ENCODE measurements at regions not wholly inside any gene's neighbourhood (a gene's known extent, or its start where the extent isn't known, plus 50 kb on each side); places are given as distances from the start of the nearest gene placed in this dataset.
A peak's percentile ranks its signal among the peaks of the same experiment; 100 is the strongest.

DNA sequence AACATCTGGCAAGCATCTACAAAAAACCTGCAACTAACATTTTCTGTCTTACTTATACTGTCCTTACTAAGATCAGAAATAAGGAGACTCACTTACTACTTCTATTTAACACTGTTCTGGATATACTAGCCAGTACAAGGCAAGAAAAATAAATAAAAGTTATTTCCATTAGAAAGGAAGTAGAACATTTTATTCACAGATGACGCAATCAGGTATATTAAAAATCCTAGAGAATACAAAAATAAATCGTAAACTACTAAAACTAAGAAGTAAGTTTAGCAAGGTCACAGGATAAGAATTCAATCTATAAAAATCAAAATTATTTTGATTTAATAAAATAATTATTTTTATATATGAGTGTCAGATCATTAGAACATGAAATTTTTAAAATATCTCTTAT is 264.6 kb downstream of the BARHL2 start:
- H3K79me2 ChIP-seq (ENCODE audit: low read length): no peaks in the 10 kb centered on the region
- no peak overlapping the region for H2AFZ ChIP-seq (ENCODE audit: low read depth, low read length)
- H3K4me1 ChIP-seq (ENCODE audit: low read length): no peaks in the 10 kb centered on the region
- H3K4me3 ChIP-seq (ENCODE audit: low read length): no peak overlapping the region
- TF ChIP-seq, protein P1, sequence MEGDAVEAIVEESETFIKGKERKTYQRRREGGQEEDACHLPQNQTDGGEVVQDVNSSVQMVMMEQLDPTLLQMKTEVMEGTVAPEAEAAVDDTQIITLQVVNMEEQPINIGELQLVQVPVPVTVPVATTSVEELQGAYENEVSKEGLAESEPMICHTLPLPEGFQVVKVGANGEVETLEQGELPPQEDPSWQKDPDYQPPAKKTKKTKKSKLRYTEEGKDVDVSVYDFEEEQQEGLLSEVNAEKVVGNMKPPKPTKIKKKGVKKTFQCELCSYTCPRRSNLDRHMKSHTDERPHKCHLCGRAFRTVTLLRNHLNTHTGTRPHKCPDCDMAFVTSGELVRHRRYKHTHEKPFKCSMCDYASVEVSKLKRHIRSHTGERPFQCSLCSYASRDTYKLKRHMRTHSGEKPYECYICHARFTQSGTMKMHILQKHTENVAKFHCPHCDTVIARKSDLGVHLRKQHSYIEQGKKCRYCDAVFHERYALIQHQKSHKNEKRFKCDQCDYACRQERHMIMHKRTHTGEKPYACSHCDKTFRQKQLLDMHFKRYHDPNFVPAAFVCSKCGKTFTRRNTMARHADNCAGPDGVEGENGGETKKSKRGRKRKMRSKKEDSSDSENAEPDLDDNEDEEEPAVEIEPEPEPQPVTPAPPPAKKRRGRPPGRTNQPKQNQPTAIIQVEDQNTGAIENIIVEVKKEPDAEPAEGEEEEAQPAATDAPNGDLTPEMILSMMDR (IDR thresholded peaks at IDR 0.05; ENCODE audit: low read depth, low read length): no peak
- TF ChIP-seq EZH2phosphoT487 (IDR thresholded peaks at IDR 0.05; ENCODE audit: low read depth): no peak
- H3K27me3 ChIP-seq (ENCODE audit: low read depth, low read length): no peaks in the 10 kb centered on the region
- no peaks in the 10 kb centered on the region for H3K9me3 ChIP-seq (ENCODE audit: insufficient read depth, low read length)
- H3K36me3 ChIP-seq (replicated peaks; ENCODE audit: low read depth, low read length): no peaks in the 10 kb centered on the region
- no peak overlapping the region for H3K27ac ChIP-seq (ENCODE audit: low read length)
- no peak overlapping the region for H3K9ac ChIP-seq (ENCODE audit: low read length)
- H4K20me1 ChIP-seq (ENCODE audit: insufficient read depth, low read length): no peaks in the 10 kb centered on the region
- H3K4me2 ChIP-seq (ENCODE audit: low read length): no peak overlapping the region

DNA sequence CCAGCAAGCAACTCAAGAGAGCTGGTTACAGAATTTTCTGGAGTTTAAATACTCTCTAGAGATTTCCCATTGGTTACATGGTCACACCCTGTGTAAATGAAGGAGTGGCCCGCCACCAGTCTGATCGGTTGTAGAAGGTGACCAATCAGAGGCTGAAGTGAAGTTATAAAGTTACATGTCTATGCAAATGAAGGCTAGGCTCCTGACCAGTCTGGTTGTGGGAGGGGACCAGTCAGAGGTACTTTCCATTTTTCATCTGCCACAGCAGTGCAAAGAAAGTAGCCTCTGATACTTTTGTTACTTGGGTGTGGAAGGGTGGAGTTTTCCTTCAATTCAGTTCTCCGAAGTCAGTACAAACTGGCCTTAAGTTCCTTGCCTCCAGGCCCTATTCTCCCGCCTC is 273.7 kb downstream of the BARHL2 start:
- Histone ChIP-seq H2AFZ (ENCODE audit: low read depth, low read length) (no peak overlapping the region), H3K4me2 (ENCODE audit: low read length) (no peak overlapping the region), H4K20me1 (ENCODE audit: insufficient read depth, low read length) (no peaks in the 10 kb centered on the region), H3K27ac (ENCODE audit: low read length) (no peak overlapping the region), H3K27me3 (ENCODE audit: low read depth, low read length) (no peaks in the 10 kb centered on the region), H3K4me3 (ENCODE audit: low read length) (no peak overlapping the region), H3K4me1 (ENCODE audit: low read length) (no peaks in the 10 kb centered on the region), H3K79me2 (ENCODE audit: low read length) (no peaks in the 10 kb centered on the region), H3K9ac (ENCODE audit: low read length) (no peak overlapping the region), H3K9me3 (ENCODE audit: insufficient read depth, low read length) (no peaks in the 10 kb centered on the region), H3K36me3 (replicated peaks; ENCODE audit: low read depth, low read length) (no peaks in the 10 kb centered on the region)
- TF ChIP-seq EZH2phosphoT487 (IDR thresholded peaks at IDR 0.05; ENCODE audit: low read depth): no peak
- TF ChIP-seq, protein P1 (IDR thresholded peaks at IDR 0.05; ENCODE audit: low read depth, low read length): no peak

DNA sequence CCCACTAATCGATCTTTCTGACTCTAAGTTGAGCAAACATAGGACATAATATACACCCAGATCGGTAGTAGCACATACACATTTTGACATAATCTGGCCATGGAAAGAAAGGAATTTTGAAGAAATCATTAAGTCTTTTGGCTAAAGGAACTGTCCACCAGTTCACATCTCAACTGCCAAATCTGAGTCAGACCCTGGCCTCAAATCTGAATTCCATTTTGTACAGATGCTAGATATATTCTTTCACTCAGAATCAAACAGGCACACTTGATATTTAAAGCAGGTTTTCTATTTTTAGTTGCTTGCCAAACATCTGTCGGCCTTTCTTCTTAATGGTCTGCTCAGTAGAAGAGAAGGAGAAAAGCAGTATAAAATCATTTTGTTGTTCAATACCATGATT is 281.8 kb downstream of the BARHL2 start:
- no peaks in the 10 kb centered on the region for H3K79me2 ChIP-seq (ENCODE audit: low read length)
- H4K20me1 ChIP-seq (ENCODE audit: insufficient read depth, low read length): no peaks in the 10 kb centered on the region
- no peak overlapping the region for H3K4me2 ChIP-seq (ENCODE audit: low read length)
- no peaks in the 10 kb centered on the region for H3K27me3 ChIP-seq (ENCODE audit: low read depth, low read length)
- no peak overlapping the region for H3K9ac ChIP-seq (ENCODE audit: low read length)
- no peak overlapping the region for H3K4me3 ChIP-seq (ENCODE audit: low read length)
- no peaks in the 10 kb centered on the region for H3K4me1 ChIP-seq (ENCODE audit: low read length)
- no peak overlapping the region for H3K27ac ChIP-seq (ENCODE audit: low read length)
- H2AFZ ChIP-seq (ENCODE audit: low read depth, low read length): no peak overlapping the region
- no peaks in the 10 kb centered on the region for H3K9me3 ChIP-seq (ENCODE audit: insufficient read depth, low read length)
- no peak for TF ChIP-seq EZH2phosphoT487 (IDR thresholded peaks at IDR 0.05; ENCODE audit: low read depth)
- TF ChIP-seq, protein P1 (IDR thresholded peaks at IDR 0.05; ENCODE audit: low read depth, low read length): no peak
- no peaks in the 10 kb centered on the region for H3K36me3 ChIP-seq (replicated peaks; ENCODE audit: low read depth, low read length)

DNA sequence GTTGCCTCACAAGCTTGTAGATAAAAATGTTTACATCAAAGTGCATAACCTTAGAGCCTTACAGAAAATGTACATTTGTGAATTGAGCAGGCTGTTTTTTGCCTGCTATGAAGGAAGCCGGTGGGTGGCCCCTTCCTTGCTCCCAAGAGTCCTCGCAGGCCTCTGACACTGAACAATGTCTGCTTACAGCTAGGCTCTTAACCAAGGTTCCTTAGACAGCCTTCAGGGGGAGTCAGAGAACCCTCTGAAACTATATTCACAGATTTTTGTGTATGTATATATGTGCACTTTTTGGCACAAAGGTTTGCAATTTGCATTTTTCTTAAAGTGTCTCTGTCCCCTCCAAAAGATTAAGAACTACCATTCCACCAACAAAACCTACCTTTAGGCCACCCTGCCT is 282.6 kb downstream of the BARHL2 start:
- no peak overlapping the region for H2AFZ ChIP-seq (ENCODE audit: low read depth, low read length)
- no peak overlapping the region for H3K4me3 ChIP-seq (ENCODE audit: low read length)
- no peaks in the 10 kb centered on the region for H4K20me1 ChIP-seq (ENCODE audit: insufficient read depth, low read length)
- TF ChIP-seq, protein P1 (IDR thresholded peaks at IDR 0.05; ENCODE audit: low read depth, low read length): peak; percentile 32
- TF ChIP-seq EZH2phosphoT487 (IDR thresholded peaks at IDR 0.05; ENCODE audit: low read depth): no peak
- no peak overlapping the region for H3K27ac ChIP-seq (ENCODE audit: low read length)
- H3K9me3 ChIP-seq (ENCODE audit: insufficient read depth, low read length): no peaks in the 10 kb centered on the region
- no peaks in the 10 kb centered on the region for H3K4me1 ChIP-seq (ENCODE audit: low read length)
- no peak overlapping the region for H3K4me2 ChIP-seq (ENCODE audit: low read length)
- no peak overlapping the region for H3K9ac ChIP-seq (ENCODE audit: low read length)
- H3K27me3 ChIP-seq (ENCODE audit: low read depth, low read length): no peaks in the 10 kb centered on the region
- H3K36me3 ChIP-seq (replicated peaks; ENCODE audit: low read depth, low read length): no peaks in the 10 kb centered on the region
- no peaks in the 10 kb centered on the region for H3K79me2 ChIP-seq (ENCODE audit: low read length)

All from OCI-LY3 (cell line).